GM06990 (cell line): ENCODE measurements at regions not wholly inside any gene's neighbourhood (a gene's known extent, or its start where the extent isn't known, plus 50 kb on each side); places are given as distances from the start of the nearest gene placed in this dataset.

Experiments used
- DNase-seq: peaks from one replicate; pipeline ENCODE4 v3.0.0-alpha.2; 2011; ENCODE audit not compliant: insufficient read length; ENCODE audit errors: extremely low read depth
- H3K27me3 ChIP-seq: replicated peaks from 2 replicates; pipeline ENCODE4 v1.6.0; 2011; ENCODE audit warnings: low read length; ENCODE audit not compliant: control insufficient read depth, insufficient read depth
- H3K36me3 ChIP-seq: 2 replicates; pipeline ENCODE4 v1.5.1; 2011; ENCODE audit warnings: low read length; ENCODE audit not compliant: control insufficient read depth, insufficient read depth
- H3K4me3 ChIP-seq: replicated peaks from 2 replicates; pipeline ENCODE4 v1.5.1; 2011; ENCODE audit warnings: low read depth, mild to moderate bottlenecking, control low read depth, low read length
- TF ChIP-seq, protein P1 (sequence below): IDR thresholded peaks from 2 replicates; pipeline ENCODE4 v1.5.1; 2011; ENCODE audit warnings: low read length, control low read depth, mild to moderate bottlenecking, inconsistent platforms; ENCODE audit not compliant: insufficient read depth, poor library complexity, severe bottlenecking

DNA sequence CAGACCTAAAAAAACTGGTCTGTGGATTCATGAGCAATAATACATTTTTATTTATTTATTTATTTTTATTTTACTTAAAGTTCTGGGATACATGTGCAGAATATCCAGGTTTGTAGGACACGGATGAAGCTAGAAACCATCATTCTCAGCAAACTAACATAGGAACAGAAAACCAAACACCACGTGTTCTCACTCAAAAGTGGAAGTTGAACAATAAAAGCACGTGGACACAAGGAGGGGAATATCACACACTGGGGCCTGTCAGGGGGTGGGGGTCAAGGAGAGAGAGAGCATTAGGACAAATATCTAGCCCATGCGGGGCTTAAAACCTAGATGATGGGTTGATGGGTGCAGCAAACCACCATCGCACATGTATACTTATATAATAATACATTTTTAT, 705.9 kb downstream of the RAB28 start:
- Histone ChIP-seq H3K4me3 (no peak overlapping the region), H3K36me3 (no peaks in the 10 kb centered on the region), H3K27me3 (no peaks in the 10 kb centered on the region)
- TF ChIP-seq, protein P1, sequence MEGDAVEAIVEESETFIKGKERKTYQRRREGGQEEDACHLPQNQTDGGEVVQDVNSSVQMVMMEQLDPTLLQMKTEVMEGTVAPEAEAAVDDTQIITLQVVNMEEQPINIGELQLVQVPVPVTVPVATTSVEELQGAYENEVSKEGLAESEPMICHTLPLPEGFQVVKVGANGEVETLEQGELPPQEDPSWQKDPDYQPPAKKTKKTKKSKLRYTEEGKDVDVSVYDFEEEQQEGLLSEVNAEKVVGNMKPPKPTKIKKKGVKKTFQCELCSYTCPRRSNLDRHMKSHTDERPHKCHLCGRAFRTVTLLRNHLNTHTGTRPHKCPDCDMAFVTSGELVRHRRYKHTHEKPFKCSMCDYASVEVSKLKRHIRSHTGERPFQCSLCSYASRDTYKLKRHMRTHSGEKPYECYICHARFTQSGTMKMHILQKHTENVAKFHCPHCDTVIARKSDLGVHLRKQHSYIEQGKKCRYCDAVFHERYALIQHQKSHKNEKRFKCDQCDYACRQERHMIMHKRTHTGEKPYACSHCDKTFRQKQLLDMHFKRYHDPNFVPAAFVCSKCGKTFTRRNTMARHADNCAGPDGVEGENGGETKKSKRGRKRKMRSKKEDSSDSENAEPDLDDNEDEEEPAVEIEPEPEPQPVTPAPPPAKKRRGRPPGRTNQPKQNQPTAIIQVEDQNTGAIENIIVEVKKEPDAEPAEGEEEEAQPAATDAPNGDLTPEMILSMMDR, result no peak
- DNase-seq, result no peak

DNA sequence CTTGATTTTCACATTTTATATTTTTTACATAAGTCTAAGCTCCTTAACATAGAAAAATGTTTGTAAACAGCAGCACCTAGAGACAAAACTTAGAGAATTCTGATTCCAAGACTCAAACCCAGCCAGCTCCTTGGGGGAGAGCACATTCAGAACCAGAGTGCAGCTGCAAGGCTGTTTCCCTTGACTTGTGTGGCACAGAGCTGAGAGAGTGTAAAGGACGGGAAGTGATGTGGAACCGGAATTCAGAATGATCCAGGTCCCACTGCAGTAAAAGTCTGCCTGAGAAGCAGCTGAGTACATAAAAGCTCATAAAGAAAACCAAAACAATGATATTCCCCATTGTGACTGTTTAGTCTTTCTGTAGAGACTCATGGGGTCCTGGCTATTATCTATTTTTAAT, 713.8 kb downstream of the RAB28 start:
- H3K27me3 ChIP-seq, result no peaks in the 10 kb centered on the region
- no peak overlapping the region for H3K4me3 ChIP-seq
- H3K36me3 ChIP-seq, result no peaks in the 10 kb centered on the region
- DNase-seq, result no peak
- TF ChIP-seq, protein P1, result no peak

DNA sequence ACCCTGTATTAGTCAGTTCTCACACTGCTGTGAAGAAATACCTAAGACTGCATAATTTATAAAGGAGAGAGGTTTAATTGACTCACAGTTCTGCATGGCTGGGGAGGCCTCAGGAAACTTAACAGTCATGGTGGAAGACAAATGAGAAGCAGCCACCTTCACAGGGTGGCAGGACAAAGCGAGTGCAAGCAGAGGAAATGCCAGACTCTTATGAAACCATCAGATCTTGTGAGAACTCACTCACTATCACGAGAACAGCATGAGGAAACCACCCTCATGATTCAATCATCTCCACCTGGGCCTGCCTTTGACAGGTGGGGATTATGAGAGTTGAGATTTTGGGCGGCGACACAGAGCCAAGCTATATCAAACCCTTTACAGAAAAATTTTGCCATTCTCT, 722.4 kb downstream of the RAB28 start:
- TF ChIP-seq, protein P1, result no peak
- Histone ChIP-seq H3K27me3 (no peaks in the 10 kb centered on the region), H3K36me3 (no peaks in the 10 kb centered on the region), H3K4me3 (no peak overlapping the region)
- no peak for DNase-seq

DNA sequence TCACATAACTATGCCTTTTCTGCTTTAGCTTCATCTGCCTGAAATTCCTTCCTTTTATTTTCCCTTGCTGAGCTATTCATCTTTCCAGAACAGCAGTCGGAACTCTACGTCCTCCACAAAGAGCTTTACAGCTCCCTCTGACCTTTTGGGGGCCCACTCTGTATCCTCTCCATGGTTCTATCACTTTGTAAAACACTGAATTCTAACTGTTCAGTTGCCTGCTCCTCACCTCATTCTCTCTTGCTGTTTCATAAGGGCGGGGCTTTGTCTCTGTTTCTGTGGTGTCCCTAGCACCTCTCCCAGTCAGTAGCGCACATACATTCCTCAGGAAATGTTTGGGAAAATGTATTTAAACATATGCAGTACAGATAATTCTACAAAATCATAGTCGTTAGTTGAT, 737.0 kb downstream of the RAB28 start:
- TF ChIP-seq, protein P1, result no peak
- H3K27me3 ChIP-seq, result no peaks in the 10 kb centered on the region

DNA sequence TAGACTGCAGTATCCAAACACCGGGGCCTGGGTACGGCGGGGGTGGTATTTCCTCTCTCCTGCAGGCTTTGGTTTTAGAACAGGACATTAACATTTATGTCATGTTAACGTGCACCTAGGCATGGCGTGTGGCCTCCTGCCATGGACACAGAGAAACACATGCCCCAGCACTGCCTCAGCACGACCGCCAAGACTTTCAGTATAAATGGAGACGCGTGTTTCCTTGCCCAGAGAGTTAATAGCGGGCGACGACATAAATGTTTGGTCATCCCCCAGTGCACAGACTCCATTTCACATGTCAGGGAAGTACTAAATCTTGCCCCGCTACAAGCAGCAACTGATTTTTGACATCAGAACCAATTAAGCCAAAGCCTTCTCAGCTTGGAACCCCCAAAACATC, 737.9 kb downstream of the RAB28 start:
- Histone ChIP-seq H3K4me3 (no peak overlapping the region), H3K27me3 (no peaks in the 10 kb centered on the region), H3K36me3 (no peaks in the 10 kb centered on the region)
- TF ChIP-seq, protein P1, result no peak
- DNase-seq, result no peak

More for the DNA sequence above, 737.0 kb downstream of the RAB28 start:
- no peak for DNase-seq
- no peak overlapping the region for H3K4me3 ChIP-seq
- H3K36me3 ChIP-seq, result no peaks in the 10 kb centered on the region

DNA sequence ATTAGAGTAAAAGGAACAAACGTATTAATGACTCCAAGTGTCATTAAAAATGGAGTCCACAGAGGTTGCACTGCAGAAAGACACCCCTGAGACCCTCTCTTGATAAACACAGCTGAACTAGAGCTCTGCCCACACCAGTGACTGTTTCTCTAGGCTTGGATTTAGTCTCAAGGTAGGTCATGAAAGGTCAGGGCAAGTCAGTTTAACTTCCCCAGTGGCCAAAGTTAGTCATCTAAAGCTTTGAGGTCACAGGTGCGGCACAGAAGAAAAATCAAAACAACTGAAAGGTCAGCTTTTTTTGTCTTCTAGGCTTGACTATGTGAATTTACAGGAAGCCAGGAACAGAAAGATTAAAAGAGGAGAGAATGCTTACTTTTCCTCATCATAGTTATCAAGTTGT, 749.6 kb downstream of the RAB28 start:
- DNase-seq, result no peak
- TF ChIP-seq, protein P1, result no peak

More for the DNA sequence above, 749.6 kb downstream of the RAB28 start:
- Histone ChIP-seq H3K4me3 (no peak overlapping the region), H3K27me3 (no peaks in the 10 kb centered on the region; the same call in 1 of the 2 replicates), H3K36me3 (no peaks in the 10 kb centered on the region)
